HG03565 (cell line): ENCODE measurements at regions not wholly inside any gene's neighbourhood (a gene's known extent, or its start where the extent isn't known, plus 50 kb on each side); places are given as distances from the start of the nearest gene placed in this dataset.
"Not testable (repeated sequence)": the region's sequence is repeated elsewhere in the genome, so short reads cannot be mapped to it uniquely, and the experiment has no call there.

Experiments used
- ATAC-seq: cut with Tn5 transposase; IDR thresholded peaks from one replicate; pipeline ENCODE4 v1.9.1; 2021; ENCODE audit warnings: mild to moderate bottlenecking, moderate library complexity; ENCODE audit not compliant: unreplicated experiment

DNA sequence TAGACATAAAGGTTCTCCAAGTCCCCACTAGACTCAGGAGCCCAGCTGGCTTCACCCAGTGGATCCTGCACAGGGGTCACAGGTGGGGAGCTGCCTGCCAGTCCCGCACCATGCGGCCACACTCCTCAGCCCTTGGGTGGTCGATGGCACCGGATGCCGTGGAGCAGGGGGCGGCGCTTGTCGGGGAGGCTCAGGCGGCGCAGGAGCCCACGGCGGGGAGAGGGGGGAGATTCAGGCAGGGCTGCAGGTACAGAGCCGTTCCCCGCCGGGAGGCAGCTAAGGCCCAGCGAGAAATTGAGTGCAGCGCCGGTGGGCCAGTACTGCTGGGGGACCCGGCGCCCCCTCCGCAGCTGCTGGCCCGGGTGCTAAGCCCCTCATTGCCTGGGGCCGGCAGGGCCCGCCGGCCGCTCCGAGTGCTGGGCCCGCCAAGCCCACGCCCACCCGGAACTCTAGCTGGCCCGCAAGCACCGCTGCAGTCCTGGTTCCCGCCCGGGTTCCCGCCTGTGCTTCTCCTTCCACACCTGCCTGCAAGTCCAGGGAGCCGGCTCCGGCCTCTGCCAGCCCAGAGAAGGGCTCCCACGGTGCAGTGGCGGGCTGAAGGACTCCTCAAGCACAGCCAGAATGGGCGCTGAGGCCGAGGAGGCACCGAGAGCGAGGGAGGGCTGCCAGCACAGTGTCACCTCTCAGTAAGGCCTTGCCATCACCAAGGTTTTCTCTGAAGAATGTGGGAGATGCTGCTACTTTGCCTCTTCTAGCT is 58.4 kb upstream of the PPP1R12A start:
- ATAC-seq: no peak

DNA sequence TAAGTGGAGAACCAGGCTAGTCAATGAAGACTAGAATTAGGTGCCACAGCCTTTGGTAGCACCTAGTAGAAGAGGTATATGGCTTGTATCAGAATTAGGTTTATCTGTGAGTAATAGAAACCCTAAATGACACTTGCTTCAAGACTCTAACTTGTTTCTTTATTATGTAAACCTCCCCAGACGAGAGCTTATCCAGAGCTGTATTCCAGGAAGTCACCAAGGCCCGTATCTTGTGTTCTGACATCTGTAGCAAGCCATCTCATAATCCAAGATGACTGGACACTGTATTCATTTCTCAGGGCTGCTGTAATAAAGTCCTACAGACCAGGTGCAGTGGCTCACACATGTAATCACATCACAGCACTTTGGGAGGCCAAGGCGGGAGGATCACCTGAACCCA is 56.7 kb upstream of the PPP1R12A start:
- no peak for ATAC-seq

DNA sequence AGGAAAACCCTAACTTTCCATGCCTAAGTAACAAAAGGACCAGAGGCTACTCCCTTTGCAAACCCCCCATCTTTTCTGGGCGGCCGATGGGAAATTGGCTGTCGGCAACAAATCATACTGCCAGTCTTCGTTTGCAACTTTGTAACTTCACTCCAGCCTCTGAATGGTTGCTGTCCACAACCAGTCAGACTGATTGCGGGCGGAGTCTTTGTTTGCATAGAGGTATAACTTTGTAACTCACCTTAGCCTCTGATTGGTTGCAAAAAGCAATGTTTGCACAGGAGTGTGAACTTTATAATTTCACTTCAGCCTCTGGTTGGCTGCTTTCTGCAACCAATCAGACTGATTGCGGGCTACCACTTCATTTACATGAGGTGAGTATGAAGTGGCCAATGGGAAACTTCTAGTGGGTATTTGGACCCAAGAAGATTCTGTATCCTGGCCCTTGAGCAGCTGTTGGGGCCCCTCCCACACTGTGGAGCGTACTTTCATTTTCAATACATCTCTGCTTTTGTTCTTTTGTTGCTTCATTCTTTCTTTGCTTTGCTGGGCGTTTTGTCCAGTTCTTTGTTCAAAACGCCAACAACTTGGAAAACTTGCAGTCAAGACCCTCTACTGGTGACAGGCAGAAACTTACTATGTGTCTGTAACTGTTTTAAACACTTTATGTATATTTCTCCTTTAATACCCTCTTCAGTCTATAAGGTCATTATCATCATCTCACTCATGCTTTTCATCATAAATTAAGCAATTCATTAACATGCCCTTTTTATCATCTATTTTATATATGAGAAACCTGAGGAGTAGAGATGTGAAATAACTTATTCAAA is 55.8 kb upstream of the PPP1R12A start:
- not testable (repeated sequence) for ATAC-seq

DNA sequence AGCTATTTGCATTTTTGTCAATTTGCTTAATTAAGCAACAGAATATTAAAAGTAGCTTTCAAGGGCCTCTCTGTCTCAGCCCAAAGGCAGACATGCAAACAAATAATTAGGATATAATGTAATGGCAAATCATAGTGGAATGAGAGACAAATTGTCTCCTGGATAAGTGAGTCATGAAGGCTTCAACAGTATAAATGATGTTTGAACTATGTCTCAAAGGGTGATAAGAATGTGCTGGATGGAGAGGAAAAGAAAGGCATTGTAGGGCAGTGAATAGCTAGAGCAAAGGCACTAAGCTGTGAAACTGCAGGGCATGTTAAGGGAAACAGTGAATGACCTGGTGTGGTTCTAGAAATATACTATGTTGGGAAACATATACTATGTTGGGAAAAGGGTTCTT is 53.5 kb upstream of the PPP1R12A start:
- no peak for ATAC-seq

DNA sequence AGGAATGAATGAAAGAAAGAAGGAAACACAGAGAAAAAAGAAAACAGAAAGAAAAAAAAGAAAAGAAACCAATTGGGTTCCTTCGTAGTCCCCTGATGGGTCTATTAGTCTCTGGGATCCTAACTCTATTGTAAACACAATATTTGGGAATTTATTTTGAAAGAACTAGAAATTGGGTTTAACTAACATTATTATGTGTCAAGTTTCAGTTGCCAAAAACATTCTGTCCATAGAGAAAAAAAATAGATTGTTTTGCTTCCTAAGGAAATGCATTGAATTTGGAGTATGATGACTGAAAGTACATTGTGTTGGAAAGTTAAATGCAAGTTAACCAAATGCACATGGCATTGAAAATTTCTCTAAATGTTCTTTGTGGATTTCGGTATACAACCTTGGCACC is 52.8 kb upstream of the PPP1R12A start:
- ATAC-seq: no peak
